DMS 273 (cell line): ENCODE measurements at regions not wholly inside any gene's neighbourhood (a gene's known extent, or its start where the extent isn't known, plus 50 kb on each side); places are given as distances from the start of the nearest gene placed in this dataset.
"Not testable (repeated sequence)": the region's sequence is repeated elsewhere in the genome, so short reads cannot be mapped to it uniquely, and the experiment has no call there.

Experiments
- DNase-seq: peaks from one replicate; lab custom pipeline; 2025; ENCODE audit not compliant: unreplicated experiment; lab: John Stamatoyannopoulos, UW

DNA sequence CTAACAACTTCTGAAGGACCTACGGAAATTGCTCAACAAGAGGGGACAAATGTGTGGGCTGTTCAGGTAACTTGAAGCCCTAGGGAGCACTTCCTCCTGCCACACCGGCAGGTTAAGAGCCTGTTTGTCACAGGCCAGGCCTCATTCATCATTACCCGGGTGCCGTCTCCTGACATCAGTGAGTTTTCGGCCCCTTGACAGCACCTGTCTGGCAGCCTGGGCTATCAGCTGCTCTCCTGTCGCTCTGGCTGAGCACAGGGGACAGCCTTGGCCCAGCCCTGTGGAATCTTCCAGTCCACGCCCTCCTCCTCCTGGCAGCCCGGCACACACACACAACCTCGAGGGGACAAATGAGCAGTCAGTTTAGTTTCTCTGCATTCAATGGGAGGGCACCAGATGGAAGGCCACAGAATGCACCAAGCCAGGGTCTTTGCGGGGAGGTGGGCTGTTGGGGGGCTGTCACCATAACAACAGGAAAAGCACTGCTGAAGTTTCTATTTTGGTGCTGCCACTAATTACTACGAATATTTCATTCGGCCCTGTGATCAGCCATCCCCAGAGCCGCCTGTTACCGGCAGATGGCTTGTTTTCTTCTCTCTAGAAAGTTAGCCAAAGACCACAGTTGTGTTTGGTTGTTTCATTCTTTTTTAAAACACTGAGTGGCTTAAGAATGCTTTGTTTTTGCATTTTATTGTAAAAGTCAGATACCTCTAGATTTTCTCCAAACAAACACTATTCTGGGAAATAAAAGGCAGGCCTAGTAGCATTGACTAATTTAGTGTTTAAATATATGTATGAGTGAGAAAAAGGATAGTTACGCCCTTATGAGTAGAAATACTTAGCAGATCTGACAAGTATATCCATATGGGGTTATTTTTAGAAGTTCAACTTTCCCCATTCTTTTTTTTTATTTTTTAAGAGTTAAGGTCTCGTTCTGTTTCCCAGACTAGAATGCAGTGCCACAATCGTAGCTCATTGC is 189.9 kb upstream of the NDUFV2 start:
- peak; percentile 84 for DNase-seq

DNA sequence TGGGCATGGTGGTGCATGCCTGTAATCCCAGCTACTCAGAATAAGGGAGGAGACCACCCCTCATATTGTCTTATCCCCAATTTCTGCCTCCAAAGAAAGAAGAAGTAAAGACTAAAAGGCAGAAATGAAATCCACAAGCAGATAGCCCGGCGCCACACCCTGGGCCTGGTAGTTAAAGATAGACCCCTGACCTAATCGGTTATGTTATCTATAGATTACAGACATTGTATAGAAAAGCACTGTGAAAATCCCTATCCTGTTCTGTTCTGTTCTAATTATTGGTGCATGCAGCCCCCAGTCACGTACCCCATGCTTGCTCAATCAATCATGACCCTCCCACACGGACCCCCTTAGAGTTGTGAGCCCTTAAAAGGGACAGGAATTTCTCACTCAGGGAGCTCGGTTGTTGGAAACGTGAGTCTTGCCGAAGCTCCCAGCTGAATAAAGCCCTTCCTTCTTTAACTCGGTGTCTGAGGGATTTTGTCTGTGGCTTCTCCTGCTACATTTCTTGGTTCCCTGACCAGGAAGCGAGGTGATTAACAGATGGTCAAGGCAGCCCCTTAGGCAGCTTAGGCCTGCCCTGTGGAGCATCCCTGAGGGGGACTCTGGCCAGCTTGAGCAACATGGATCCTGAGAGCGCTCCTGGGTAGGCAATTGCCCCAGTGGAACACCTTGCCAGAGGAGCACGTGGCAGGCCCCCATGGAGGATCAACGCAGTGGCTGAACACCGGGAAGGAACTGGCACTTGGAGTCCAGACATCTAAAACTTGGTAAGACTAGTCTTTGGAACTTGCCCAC is 188.7 kb upstream of the NDUFV2 start:
- DNase-seq: not testable (repeated sequence)

DNA sequence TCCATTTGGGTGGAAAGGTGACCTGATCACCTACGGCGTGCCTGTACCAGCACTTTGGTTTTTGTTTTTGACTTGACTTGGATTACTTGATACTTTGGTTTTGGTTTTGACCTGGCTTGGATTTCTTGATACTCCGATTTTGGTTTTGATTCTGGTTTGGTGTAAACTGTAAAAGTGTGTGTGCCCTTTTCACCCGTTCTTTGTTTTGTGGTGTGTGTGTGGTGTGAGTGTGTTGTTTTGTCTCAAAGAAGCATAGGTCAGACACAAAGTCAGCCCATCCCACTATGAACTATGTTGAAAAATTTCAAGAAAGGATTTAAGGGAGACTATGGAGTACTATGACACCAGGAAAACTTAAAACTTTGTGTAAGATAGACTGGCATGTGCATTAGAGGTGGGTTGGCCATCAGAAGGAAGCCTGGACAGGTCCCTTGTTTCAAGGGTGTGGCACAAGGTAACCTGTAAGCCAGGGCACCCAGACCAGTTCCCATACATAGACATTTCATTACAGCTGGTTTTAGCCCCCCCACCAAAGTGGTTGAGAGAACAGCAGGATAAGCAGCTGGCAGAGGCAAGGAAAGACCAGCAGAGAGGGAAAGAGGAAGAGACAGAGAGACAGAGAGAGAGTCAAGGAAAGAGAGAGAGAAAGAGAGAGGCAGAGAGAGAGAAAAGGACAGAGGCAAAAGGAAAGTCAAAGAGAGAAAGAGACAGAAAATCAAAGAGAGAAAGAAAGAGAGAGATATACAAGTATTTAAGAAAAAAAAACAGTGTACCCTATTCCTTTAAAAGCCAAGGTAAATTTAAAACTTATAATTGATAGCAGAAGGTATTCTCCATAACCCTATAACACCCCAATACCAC is 187.9 kb upstream of the NDUFV2 start:
- DNase-seq: not testable (repeated sequence)

- peak; percentile 5 for DNase-seq
Measured at GRCh38 chr18:8920856-8921787, 181.4 kb upstream of the NDUFV2 start.

DNA sequence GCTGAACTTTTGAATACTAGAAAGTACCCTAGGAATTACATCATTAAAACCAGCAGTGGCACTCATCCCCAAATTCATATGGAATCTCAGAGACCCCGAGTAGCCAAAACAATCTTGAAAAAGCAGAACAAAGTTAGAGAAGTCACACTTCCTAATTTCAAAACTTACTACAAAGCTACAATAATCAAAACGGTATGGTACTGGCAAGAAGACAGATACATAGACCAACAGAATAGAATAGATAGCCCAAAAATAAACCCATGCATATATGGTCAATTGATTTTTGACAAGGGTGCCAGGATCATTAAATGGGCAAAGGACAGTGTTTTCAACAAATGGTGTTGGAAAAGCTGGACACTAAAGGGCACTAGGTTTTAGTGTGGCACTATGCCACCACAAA is 176.0 kb upstream of the NDUFV2 start:
- DNase-seq: no peak

DNA sequence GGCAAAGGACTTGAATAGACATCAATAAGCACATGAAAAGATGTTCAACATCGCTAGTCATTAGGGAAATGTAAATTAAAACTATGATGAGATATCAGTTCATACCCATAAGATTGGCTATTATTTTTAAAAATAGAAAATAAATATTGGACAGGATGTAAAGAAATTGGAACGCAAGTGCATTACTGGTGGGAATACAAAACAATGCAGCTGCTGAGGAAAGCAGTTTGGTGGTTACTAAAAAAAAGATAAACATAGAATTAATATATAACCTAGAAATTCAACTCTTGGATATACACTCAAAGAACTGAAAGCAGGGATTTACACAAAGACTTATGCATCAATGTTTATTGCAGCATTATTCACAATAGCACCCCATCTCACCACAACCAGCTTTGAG is 174.5 kb upstream of the NDUFV2 start:
- no peak for DNase-seq

GRCh38 chr18:8928847-8929780 is 173.4 kb upstream of the NDUFV2 start:
- DNase-seq: no peak

GRCh38 chr18:8930990-8931616 is 171.4 kb upstream of the NDUFV2 start:
- DNase-seq: no peak

GRCh38 chr18:8932866-8933265 is 169.6 kb upstream of the NDUFV2 start:
- no peak for DNase-seq

DNA sequence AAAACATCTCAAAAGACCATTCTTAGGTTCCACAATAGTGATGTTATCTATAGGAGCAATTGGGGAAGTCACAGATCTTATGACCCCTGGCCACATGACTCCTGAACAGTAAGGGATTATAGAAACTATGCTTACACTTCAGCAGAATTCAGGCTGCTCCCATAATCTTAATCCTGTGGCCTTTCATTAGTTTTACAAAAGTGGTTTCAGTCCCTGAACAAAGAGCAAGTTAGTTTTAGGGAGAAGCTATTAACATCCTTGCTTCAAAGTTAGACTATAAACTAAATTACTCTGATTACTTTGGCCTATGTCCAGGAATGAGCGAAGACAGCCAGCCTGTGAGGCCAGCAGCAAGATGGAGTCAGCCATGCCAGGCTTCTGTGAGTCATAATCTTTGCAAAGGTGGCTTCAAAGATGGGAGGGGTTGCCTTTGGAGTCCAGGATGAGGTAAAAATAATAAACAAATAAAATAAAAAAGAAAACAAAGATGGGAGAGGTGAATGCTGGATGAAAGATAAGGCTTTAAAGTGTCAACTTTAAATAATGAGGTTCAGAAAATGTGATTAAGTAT is 168.7 kb upstream of the NDUFV2 start:
- no peak for DNase-seq

DNA sequence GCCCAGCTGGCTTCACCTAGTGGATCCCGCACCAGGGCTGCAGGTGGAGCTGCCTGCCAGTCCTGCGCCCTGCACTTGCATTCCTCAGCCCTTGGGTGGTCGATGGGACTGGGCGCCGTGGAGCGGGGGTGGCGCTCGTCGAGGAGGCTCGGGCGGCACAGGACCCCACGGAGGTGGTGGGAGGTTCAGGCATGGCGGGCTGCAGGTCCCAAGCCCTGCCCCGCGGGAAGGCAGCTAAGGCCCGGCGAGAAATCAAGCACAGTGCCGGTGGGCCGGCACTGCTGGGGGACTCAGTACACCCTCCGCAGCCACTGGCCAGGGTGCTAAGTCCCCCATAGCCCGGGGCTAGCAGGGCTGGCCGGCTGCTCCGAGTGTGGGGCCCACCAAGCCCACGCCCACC is 167.2 kb upstream of the NDUFV2 start:
- DNase-seq: not testable (repeated sequence)

DNA sequence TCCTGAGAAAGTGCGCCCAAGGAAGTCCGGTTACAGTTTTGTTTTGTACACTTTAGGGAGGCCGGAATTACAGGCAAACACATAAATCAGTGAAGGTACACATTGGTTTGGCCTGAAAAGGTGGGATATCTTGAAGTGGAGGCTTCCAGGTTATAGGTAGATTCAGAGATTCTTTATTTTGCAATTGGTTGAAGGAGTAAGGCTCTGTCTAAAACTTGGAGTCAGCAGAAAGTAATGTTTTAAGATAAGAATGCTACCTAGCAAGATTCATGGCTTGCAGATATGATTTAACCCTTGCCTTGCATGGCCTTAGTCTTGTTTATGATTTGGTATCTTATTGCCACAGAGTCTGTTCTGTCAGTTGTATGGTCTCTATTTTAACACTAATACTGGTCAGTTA is 165.9 kb upstream of the NDUFV2 start:
- no peak for DNase-seq

DNA sequence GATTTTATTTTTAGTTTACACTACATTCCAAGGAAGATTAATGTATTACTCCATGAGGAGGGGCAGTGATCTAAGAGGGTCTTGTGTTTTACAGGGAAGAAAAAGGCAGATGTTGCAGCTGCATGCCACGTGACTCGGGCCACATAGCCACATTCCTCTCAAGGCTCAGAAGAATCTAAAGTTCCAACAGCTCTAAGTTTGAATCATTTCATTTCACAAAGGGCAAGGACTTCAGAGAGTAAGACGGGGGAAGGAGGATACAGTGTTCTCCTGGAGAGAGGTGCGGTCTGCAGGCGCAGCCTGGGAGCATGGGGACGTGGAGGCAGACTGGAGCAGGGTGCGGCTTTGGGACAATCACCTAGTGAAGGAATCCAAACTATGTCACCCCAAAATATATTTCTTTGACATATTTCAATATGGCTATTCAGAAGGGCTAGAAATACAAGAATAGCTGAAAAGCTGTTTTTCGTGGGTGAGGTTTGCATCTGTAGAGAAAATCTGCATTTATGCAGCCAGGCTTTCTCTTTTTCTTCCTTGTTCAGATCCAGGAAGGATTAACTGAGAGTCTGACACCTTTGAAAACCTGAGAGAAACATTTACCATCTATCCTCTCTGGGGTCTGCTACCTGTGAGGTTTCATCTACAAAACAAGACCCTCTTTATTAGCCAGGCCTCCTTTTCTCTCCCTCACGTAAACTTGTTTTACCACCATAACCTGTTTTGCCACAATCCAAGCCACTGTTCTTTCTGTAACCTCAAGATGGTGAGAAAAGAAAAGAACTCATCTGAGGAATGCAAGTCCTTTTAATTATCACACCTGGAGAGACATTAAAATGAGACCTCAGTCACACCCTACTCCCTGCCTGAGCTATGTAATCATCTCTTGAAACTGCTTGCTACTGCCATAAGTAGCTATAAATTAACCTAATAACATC is 165.1 kb upstream of the NDUFV2 start:
- no peak for DNase-seq

- DNase-seq: no peak
Measured at GRCh38 chr18:8938817-8939216, 163.7 kb upstream of the NDUFV2 start.

DNA sequence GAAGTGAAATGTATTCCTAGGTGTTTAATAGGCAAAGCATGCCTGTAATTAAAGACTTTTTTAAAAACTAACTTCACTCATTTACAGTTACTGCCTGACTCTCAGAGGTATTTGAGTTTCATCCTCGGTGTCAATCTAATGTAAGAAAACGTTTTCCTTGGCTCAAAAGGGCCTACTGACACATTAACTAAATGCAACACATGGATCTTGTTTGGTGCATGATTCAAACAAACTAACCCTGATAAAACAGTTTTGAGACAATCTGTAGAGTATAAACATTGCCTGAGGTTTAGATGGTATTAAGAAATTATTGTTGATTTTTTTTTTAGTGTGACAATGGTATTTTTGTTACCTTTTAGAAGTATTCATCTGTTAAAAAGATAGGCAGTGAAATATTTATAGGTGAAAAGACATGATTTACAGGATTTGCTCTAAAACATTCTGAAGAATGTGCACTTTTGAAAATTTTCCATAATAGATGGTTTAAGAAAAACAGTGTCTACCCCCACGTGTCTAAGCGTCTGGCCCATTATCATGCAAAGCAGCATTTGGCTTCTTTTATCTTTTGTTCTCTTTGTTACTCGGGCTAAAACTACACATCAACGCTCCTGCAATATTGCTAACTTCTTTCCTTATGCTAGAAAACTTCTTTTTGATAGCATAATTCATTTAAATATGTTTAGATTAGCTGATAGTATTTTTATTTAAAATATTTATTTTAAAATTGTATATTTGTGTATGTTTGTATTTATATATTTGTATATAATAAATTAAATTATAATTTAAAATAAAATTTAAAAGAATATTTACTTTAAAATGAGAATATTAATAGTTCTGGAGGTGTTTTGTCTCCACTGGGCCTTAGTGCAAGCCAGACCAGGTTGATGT is 160.2 kb upstream of the NDUFV2 start:
- DNase-seq: no peak
